GM21825 (cell line): ENCODE measurements at regions not wholly inside any gene's neighbourhood (a gene's known extent, or its start where the extent isn't known, plus 50 kb on each side); places are given as distances from the start of the nearest gene placed in this dataset.

Source experiments
- ATAC-seq: cut with Tn5 transposase; IDR thresholded peaks from one replicate; pipeline ENCODE4 v1.9.1; 2021; ENCODE audit warnings: mild to moderate bottlenecking, moderate library complexity; ENCODE audit not compliant: unreplicated experiment

DNA sequence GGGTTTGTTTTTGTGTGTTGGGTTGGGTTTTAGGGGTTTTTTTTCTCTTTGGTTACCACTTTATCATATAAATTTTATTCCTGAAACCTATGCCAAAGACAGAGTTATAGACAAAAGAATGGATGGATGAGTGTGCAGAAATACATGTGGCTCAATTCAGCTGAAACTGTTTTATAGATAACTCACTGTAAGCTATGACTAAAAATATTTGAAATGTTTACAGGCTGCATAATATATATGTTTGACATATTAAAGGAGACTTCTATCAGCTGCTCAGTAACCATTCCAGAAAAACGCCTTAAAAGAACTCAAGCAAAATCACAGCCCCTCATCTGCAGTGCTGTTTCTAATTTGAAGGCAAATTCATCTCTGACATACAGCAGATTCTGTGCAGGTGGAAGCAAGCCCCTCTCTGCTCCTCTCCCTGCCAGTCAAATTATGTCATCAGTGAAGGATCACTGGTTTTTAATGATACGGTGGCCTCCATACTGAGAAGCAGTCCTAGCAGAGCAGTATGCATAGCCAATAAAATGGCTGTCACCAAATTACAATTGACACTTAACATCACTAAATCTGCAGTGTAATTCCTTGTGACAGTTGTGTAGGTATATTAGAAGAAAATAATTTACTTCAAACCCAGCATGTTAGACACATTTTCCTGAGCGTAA is 301.6 kb downstream of the NR2F1-AS1 start:
- no peak for ATAC-seq

DNA sequence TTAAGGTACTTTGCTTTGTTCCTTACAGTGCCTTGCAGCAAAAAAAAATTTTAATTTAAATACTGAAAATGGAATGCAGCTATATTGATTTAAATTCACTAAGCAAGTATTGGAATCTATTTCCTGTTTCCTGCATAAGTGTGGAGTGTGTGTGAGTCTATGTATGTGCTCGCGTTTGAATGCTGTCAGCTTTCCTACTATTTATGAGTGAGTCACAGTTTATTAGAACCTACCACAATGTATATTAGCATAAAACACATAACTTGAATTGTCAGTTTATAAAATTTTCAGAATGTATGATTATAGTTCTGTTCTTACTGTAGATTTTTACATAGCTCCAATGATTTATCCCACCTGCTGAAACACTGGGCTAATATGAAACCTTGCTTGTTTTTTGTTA is 302.1 kb downstream of the NR2F1-AS1 start:
- ATAC-seq: no peak

DNA sequence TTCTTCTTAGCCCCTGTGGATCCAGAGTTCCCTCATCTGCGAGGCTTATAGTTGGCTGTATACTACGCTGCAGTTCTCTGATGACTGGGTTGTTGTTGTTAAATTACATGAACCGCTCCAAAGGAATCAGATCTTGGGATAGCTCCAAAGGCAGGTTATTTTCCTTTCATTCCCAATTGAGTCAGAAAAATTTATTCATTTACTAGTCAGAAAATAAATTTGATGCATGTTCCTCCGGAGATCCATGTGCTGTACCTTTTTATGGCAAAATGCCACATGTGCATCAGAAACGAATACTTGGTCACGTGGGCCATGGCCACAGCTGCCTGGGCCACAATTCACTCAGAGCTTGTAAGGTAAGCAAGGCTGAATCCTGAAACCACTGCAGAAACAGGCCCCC is 304.0 kb downstream of the NR2F1-AS1 start:
- no peak for ATAC-seq

DNA sequence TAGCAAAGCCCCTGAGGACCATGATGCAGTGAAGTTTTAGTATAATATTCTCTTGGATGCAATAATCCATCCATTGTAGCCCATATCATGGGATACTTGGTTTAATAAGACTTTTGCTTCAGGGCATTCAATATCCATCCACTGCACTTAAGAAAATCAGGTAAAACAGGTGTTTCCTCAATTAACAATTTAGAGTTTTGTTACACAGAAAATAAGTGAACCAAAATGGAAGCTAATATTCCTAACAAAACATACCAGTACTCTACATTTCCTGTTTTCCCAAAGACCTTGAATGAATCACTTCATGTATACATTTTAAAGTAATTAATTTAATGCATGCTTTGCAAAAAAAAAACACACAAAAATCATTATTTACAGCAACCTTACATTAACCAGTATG is 305.6 kb downstream of the NR2F1-AS1 start:
- no peak for ATAC-seq

DNA sequence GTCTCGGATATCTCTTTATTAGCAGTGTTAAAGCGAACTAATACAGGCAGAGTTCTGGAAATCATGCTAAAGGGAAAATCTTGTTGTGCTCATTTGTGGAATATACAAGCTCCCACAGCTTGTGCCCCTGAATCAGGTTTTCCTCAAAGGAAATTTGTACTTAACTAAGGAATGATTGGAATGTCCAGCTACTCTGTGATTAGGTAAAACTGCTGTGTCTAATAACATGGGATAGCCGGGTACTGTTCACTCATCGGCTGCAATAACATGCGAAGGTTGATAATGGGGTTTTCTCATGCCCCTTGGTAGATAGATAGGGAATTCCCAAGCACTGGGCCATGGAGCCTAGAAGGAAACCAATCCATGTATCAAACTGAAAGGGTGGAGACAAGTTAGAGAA is 306.7 kb downstream of the NR2F1-AS1 start:
- no peak for ATAC-seq

DNA sequence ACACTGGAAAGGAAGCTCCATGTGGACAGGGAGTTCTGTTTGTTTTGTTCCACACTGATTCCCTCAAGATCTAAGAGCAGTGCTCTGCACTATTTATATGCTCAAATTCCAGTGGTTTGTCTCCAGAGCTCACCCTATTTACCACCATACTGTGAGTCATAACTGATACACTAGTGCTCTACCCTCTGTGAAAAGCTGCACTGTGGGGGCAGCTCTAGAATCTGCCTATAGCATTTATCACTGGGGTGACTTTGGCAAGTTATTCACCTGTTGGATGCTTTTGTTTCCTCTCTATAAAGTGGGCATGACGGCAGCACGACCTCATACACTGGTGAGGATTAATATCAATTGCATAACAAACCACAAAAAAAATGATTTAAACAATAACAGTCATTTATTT is 307.8 kb downstream of the NR2F1-AS1 start:
- ATAC-seq: no peak

DNA sequence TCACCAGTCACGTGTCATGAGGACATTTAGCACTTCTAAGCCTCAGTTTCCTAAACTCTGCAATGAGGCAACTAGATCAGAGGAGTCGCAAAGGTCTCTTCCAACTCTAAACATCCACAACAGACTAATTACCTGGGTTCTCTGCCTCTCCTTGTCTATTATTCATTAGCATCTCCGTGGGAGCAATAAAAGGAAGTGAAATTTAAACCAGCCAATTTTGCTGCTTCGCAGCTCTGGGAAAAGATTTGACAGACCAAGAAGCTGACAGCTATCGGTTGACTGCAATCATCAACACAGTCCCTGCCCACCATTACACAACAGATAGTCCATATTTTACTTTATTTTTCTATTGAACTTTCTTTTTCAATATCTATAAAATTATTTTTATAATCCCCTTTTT is 308.9 kb downstream of the NR2F1-AS1 start:
- ATAC-seq: no peak

DNA sequence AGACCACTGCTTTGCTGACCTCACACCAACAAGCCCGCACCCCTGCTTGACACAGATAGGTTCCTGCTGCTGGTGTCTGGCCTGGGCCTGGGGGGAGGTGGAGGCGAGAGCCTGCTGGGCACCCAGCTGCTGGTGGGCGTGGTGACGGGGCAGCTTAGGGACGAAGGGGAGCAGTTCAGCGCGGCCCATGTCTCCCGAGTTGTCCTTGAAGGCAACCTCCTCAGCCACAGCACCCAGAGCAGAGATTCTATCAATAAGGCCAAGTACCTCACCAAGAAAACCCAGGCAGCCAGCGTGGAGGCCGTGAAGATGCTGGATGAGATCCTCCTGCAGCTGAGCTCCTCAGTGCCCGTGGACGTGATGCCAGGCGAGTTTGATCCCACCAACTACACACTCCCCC is 313.3 kb downstream of the NR2F1-AS1 start:
- no peak for ATAC-seq

DNA sequence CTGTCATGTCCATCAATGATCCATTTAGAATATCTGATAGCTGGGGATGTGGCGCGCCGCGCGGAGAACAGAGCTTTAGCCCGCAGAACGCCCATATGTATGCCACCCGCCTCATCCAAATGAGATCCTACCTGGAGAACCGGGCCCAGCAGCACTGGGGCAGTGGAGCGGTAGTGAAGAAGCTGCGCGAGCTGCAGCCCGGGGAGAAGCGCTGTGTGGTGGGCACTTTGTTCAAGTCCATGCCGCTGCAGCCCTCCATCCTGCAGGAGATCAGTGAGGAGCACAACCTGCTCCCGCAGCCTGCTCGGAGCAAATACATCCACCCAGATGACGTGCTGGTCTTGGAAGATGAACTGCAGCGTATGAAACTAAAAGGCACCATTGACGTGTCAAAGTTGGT is 313.7 kb downstream of the NR2F1-AS1 start:
- ATAC-seq: no peak

DNA sequence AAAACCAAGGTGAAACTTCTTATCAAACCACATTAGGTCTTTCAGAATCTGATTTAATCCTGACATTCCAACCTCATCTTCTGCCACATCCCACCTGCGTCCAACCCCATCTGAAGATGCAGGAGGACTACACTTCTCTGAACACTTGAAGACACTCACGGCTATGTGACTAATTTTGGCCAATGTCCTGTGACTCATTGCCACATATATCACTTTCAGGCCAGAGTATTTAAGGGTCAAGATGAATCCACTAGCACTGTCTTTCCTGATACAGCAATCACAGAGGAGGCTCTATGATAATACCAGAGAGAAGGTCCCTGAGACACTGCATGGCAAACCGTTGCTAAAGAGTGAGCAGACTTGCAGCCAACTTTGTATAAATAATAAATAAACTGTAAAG is 323.4 kb downstream of the NR2F1-AS1 start:
- ATAC-seq: no peak

DNA sequence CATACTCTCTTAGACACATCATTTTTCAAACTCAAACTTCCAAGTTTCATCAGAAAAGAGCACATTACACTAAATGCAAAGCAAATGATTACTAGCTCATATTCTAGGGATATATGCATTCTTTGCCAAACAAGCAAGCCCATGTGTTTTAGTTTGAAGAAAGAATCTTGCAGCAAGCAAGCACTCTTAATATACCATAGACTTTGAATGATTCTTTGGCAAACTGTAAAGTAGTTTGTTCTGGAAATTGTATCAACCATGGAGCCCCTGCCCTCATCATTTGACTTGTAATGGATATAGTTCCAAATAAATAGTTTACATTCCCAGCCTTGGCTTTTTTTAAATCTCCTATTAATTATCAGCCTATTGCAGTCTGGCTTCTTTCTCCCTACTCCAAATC is 325.2 kb downstream of the NR2F1-AS1 start:
- no peak for ATAC-seq

DNA sequence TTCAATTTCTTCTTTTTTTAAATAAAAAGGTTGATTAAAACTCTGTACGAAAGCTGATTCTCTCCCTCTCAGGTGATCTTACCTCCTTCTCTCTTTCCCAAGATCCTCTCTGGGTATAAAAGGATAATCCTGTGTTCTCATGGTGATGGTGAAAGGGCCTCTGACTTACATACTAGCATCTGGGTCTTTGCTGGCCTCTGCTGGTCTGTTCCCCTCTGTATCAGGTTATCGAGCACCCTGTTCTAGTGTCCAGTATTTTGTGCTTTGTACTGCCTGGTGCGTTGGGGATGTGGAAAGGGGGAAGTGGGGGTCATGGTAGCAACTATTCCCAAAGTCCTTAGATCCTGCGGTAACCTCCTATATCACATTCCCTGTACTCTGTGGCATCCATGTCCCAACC is 328.9 kb downstream of the NR2F1-AS1 start:
- no peak for ATAC-seq

DNA sequence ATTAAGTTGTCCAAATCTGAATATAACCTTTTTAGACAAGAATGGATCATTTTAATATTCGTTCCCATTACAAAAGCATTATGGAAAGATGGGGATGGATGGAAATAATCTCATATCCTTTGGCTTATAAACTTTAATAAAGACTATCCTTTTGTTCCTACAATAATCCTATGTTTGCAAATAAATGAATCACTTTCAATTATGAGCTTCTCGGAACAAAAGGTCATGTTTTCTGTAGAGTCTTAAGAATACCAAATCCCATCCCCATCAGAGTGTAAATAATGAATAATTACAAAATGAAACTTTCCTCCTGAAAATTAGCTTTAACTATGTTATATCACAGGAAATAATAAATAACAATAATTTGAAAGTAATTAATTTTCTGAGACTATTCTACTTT is 329.7 kb downstream of the NR2F1-AS1 start:
- ATAC-seq: no peak

DNA sequence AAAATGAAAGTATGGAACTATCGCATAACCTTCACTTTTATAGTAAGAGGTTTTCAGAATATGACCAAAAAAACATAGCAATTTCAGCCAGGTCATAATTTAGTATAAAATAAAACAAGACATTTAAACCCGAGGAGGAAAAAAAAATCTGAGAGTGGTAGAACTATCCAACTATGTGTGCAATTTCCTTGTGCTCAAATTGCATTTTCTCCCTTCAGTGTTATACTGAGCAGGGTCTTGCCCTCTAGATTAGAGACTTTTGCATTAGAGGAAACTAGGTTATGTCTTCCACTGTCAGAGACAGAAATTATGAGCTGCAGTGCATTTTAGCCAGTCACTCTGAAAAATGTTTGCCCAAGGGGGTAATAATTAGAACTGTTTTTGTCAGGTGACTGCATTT is 330.6 kb downstream of the NR2F1-AS1 start:
- ATAC-seq: no peak

DNA sequence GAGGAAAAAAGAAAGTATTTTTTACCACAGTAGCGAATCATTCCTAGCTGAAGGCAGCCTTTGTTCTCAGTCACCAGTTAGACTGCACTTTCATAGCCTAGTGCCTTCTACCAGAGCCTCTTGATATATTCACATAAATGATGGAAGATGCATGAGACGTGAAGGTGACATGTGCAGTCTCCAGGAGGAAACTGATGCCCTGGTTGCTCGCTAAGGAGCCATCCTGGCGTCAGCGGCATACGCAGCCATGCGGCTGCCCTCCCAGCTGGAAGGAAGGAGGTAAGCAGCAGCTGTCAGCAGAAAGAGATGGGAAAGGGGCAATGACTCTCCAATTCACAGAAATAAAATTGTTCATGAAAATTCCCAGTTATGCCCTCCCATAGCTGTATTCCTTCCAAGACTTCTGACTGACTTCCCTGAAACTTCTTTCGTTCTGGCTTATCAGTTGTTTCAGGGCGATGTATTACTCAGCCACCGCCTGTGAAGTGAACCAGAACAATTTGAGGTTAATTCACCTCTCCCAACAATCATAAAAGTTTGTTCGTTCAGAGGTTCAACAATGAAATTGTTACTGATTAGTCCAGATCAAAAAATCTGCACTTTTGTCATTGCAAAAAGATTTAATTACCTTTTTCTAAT is 331.2 kb downstream of the NR2F1-AS1 start:
- ATAC-seq: no peak

DNA sequence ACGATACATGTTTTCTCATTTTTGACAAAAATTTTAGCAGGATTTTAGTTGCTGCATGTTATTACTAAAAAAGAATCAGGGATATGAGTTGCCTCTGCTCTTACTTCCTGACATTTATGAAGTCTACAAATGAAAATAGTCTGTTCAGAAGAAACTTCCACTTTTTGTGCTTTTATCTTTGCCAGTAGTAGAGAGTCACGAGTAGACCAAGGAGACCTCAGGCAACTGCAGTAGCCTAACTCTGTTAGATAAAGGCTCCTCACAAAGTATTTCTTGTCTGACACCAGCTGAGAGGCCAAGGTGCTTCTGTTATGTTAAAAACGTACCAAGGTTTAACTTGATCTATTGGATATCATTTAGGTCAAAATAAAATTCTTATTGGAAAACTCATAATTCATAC is 333.9 kb downstream of the NR2F1-AS1 start:
- no peak for ATAC-seq

DNA sequence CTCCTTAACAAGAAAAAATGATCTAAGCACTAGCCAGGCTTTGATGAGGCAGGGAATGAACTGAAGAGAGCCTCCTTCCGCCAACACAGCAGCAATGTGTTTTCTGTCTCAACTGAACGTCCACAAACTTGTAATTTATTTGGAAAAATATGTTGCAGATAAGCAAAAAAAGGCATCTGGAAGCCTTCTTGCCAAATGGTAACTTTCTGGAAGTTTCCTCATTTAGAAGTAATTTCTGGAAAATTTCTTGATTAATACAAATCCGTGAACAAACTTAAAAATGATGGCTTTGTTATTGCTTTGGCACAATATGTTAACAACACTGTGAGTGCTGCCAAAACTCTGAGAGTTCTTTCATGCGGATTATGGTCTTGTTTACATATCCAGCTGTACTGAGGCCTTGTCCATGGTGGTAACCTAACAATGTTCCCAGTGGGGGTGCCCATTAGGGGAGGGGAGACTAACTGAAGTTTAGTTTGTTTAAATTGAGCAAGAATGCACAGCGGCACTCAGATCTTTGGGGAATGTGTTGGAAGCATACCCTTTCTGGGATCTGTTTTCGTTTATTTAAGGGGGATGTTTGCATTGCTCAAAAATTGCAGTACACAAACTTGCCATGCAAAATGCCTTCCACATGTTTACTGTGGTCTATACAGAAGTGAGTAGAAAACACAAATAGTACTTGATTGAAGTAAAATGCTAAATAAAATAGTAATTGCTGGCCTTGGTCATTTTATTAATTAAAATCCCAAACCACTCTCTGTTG is 334.7 kb downstream of the NR2F1-AS1 start:
- ATAC-seq: no peak

DNA sequence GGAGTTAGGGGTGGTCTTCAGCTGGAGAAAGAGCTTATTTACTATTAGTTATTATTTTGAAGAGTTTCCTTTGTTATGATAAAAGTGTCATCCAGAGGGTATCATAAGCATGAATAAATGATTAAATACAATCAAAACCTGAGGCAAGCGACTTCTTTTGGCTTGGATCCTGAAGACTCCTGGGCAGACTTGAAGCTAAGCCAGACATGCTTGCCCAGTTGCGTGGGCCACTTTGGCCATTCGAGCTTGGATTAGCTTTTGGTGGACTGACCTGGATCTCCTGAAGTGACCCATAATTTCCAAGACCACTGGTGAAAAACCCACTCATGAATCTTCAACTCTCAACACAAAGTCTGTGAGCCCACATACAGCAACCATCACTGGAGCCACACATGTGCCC is 335.8 kb downstream of the NR2F1-AS1 start:
- no peak for ATAC-seq

DNA sequence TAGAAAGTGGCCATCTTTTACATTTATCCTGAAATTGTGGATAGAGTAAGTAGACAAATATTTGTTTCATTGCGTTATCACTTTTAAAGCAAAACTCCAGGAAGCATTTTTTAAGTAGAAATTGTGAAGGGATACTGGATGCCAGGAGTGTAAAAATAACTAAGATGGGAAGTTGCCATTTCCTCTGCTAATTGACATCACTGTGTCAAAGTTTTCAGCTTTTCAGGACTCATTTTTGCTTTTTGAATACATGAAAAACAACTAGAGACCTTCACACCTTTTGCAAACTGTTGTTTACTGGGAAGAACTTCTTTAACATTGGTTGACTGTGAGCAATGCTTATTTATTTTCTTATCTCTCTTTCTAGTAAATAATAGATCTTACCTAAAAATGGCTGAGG is 337.5 kb downstream of the NR2F1-AS1 start:
- no peak for ATAC-seq

DNA sequence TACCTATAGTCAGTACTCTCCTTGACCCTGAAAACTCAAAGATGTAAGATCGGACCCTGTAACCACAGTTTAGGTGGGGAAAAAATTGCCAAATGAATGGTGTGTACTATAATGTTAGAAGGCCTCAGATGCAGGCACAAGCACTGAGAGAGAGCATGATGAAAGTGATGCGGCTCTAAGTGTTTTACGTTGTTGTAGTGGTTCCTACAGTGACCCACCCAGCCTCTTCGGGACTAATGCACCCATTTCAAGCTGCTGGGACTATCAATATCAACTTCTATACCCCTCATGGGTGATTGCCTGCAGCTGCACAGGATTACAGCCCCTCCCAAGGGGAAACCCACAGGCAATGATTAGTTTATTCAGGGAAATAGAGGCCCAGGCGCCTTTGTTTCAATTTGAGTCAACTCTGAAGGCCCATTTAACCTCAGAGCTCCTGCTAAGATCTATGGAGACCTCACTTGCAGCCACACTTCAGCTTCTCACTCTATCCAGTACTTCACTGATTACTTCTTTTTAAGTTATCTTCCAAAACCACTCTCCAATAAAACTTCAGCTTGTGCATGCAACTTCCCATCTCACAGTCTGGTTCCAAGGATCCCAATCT is 340.7 kb downstream of the NR2F1-AS1 start:
- no peak for ATAC-seq

DNA sequence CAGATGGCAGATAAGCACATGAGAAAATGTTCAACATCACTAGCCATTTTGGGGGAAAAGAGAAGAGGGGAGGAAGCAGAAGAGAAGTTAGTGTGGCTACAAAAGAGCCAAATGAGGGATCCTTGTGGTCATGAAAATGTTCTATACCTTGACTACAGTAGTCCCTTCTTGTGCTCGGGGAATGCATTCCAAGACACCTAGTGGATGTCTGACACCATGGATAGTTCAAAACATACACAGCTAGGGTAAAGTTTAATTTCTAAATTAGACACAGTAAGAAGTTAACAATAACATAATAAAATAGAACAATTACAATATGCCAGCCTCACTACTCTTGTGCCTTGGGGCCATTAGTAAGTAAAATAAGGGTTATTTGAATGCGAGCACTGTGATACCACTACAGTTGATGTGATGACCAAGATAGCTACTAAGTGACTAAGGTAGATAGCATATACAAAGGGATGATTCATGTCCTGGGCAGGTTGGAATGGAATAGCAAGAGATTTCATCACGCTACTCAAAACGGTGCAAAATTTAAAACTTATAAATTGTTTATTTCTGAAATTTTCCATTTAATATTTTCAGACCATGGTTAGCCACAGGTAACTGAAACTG is 344.1 kb downstream of the NR2F1-AS1 start:
- no peak for ATAC-seq
